Pulmonary artery endothelial cell (primary cell): ENCODE measurements at regions not wholly inside any gene's neighbourhood (a gene's known extent, or its start where the extent isn't known, plus 50 kb on each side); places are given as distances from the start of the nearest gene placed in this dataset.
"Not testable (repeated sequence)": the region's sequence is repeated elsewhere in the genome, so short reads cannot be mapped to it uniquely, and the experiment has no call there.

ENCODE experiments used
- DNase-seq: peaks from one replicate; pipeline ENCODE4 v3.0.0-alpha.2; 2011; ENCODE audit warnings: low read depth, low spot score

- no peak for DNase-seq
Measured at GRCh38 chr14:55767286-55767685, 187.3 kb downstream of the KTN1 start.

GRCh38 chr14:55769877-55770276, 189.9 kb downstream of the KTN1 start:
- no peak for DNase-seq

GRCh38 chr14:55771242-55771981, 191.4 kb downstream of the KTN1 start:
- no peak for DNase-seq

- no peak for DNase-seq
Measured at GRCh38 chr14:55772486-55772885, 192.5 kb downstream of the KTN1 start.

GRCh38 chr14:55773312-55773711, 193.3 kb downstream of the KTN1 start:
- DNase-seq: no peak

- DNase-seq: no peak
Measured at GRCh38 chr14:55773984-55774545, 194.1 kb downstream of the KTN1 start.

GRCh38 chr14:55777877-55778276, 197.9 kb downstream of the KTN1 start:
- DNase-seq: no peak

- DNase-seq: no peak
Measured at GRCh38 chr14:55780156-55780946, 200.3 kb downstream of the KTN1 start.

GRCh38 chr14:55781046-55781445, 201.0 kb downstream of the KTN1 start:
- no peak for DNase-seq

GRCh38 chr14:55782166-55782565, 202.2 kb downstream of the KTN1 start:
- DNase-seq: no peak

- no peak for DNase-seq
Measured at GRCh38 chr14:55789406-55789805, 209.4 kb downstream of the KTN1 start.

GRCh38 chr14:55794655-55795595, 214.9 kb downstream of the KTN1 start:
- no peak for DNase-seq

- not testable (repeated sequence) for DNase-seq
Measured at GRCh38 chr14:55796513-55796912, 216.5 kb downstream of the KTN1 start.

GRCh38 chr14:55798406-55798805, 218.4 kb downstream of the KTN1 start:
- no peak for DNase-seq

GRCh38 chr14:55799508-55800095, 219.6 kb downstream of the KTN1 start:
- no peak for DNase-seq

GRCh38 chr14:55800156-55800785, 220.3 kb downstream of the KTN1 start:
- DNase-seq: no peak

GRCh38 chr14:55801121-55801520, 221.1 kb downstream of the KTN1 start:
- no peak for DNase-seq

- DNase-seq: no peak
Measured at GRCh38 chr14:55802986-55803872, 223.2 kb downstream of the KTN1 start.

GRCh38 chr14:55803873-55804553, 224.0 kb downstream of the KTN1 start:
- no peak for DNase-seq
